Activated T-cell treated with anti-CD3 and anti-CD28 coated beads, Interleukin-2, amount 50 U/mL, for 1 hour (primary cell): ENCODE measurements at regions not wholly inside any gene's neighbourhood (a gene's known extent, or its start where the extent isn't known, plus 50 kb on each side); places are given as distances from the start of the nearest gene placed in this dataset.
"Not testable (repeated sequence)": the region's sequence is repeated elsewhere in the genome, so short reads cannot be mapped to it uniquely, and the experiment has no call there.

ENCODE experiments used
- DNase-seq: peaks from one replicate; pipeline ENCODE4 v3.0.0-alpha.2; 2020

DNA sequence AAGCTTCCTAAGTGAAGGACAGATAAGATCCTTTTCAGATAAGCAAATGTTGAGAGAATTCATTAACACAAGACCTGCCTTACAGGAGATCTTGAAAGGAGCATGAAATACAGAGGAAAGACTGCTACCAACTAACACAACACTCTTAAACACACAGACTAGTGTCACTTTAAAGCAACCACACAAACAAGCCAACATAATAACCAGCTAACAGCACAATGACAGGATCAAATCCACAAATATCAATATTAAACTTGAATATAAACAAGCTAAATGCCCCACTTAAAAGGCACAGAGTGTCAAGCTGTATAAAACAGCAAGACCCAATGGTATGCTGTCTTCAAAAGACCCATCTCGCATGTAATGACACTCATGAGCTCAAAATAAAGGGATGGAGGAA, 70.8 kb upstream of the HMGXB4 start:
- DNase-seq = no peak

DNA sequence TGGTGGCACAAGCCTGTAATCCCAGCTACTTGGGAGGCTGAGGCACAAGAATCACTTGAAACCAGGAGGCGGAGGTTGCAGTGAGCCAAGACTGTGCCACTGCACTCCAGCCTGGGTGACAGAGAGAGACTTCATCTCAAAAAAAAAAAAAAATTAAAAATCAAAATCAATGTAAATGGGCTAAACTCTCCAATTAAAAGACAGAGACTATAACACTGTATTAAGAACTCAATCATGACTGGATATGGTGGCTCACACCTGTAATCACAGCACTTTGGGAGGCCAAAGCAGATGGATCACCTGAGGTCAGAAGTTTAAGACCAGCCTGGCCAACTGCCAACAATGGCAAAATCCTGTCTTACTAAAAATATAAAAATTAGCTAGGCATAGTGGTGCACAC, 68.4 kb upstream of the HMGXB4 start:
- not testable (repeated sequence) for DNase-seq

DNA sequence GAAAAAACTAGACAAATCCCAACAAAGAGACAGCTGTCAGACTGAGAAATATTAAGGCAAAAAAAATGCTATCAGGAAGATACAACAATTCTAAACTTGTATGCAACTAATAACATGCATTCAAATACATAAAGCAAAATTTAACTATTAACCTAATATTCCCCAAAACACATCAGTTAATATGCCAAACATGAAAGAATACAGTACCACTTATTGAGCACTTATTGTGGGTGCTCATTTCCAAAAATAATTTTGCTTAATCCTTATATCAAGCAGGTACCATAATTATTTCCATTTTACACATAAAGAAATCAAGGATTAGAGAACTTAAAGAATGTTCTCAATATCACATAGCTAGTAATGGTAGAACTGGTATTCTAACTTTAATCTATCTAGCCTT, 67.7 kb upstream of the HMGXB4 start:
- DNase-seq = no peak

DNA sequence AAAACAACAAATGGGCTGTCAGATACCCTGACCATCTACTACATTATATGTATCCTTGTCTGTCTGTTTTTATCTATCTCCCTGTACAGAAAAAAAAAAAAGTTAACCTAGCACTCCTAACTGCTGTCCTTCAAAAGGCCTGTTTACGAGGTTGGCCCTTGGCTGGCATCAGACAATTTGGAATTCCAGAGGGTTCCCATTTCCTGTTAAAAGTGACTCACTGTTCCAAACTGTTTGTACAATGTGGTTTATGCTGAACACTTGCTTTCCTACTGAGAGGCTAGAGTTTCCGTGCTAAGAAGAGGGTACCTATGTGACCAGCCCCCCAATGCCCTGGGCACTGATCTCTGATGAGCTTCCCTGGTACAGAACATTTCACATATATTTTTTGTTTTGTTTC, 65.9 kb upstream of the HMGXB4 start:
- DNase-seq = no peak

DNA sequence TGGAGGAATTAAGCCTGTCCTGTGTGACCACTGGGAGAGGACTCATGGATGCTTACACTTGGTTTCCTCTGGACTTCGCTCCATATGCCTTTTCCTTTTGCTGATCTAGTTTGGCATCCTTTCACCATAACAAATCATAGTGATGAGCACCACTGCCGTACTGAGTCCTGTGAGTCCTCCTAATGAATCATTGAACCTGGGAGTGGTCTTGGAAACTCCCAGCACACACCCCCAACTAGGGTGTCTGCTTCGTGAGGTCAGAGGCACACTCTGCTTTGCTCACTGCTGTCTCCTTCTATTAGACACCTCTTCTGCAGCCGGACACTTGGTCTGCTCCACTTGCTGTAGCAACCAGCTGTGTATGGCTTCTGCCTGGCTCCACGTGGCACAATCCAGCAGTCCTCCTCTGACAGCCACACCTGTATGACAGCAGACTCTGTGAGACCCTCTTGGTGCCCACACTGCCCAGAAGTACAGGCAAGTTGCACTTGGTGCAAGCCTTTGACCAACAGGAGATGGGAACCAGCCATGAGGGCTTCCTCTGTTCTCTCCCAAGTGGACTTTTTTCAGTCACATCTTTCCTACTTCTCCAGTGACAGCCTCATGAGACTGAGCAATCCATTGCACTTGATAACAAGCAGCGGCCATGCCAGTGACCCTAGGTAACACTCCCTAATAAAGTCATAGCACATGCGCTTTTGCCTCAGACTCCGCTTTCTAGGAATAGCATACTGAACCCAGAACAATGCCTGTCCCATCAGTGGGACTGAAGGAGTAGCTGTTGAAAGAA, 65.0 kb upstream of the HMGXB4 start:
- DNase-seq = no peak

DNA sequence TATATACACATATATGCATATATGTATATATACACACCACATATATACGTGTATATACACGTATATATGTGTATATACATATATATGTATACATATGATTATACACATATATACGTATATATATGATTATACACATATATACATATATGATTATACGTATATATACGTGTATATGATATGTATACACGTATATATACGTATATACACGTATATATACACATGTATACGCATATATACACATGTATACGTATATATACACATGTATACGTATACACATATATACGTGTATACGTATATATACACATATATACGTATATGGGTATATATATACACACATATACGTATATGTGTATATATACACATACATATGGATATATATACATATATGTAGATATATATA, 62.1 kb upstream of the HMGXB4 start:
- DNase-seq = no peak

DNA sequence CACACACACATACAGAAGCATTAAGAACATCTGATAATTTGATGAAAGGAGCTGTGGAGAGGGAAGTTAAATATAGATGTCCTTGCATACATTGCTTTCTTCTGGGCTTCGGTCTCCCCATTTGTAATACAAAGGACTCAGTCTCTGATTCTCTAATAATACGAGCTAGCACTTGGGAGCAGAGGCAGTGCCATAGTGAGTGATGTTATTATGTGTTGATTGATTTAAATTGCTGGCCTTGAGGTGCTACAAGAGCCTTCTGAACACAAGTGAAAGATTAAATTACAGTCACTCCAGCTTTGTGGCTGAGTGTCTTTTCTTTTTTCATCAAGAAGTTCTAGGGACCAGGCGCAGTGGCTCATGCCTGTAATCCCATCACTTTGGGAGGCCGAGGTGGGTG, 61.5 kb upstream of the HMGXB4 start:
- no peak for DNase-seq

DNA sequence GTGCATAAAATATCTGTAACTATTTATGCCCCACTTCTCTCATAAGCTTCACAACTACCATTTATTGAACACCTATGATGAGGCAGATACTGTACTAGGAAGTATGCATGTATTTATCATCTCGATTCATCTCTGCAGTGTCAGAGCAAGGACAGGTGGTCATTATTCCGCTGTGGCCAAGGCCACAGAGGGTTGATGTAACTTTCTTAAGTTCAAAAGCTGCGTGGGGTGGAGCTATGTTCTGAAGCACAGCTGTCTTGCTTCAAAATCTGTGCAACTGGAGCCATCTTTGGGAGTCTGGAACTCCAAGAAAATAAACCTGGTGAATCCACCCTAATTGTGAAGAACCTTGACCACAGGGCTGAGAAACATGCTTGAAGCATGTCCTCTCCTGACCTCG, 60.2 kb upstream of the HMGXB4 start:
- DNase-seq = no peak

DNA sequence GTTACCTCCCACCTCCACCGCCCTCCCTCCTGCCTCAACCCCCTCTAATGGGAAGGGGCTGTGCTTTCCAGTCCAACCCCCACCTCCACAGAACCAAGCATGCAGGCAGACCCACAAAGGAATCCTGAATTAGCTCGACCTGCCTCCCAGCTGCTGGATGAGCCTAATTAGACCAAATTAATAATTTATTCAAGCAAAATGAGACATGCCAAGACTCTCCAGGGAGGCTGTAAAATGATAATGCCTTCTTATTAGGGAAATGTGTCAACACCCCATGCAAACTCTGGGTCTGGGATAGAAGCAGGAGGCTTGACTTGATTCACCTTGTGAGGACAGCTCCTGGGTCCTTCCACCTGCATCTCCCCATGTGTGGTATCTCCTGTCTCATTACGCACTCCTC, 59.4 kb upstream of the HMGXB4 start:
- DNase-seq = no peak

DNA sequence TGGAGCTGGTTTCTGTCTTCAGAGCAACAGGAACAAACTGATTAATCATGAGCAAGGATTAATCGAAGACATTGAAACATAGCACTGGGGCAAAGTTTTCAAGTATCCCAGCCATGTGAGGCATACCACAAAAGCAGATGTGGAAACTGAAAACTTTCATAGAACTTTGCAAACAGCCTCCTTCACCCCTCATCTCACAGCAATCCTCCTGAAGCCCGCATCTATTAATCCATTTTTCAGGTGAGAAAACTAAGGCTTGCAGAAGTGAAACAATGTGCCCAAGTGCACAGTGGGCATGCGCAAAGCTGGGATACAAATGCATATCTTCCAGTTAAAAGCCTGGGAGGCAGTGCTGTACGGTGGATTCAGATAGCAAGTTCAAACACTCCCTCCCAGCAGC, 58.6 kb upstream of the HMGXB4 start:
- DNase-seq = no peak

DNA sequence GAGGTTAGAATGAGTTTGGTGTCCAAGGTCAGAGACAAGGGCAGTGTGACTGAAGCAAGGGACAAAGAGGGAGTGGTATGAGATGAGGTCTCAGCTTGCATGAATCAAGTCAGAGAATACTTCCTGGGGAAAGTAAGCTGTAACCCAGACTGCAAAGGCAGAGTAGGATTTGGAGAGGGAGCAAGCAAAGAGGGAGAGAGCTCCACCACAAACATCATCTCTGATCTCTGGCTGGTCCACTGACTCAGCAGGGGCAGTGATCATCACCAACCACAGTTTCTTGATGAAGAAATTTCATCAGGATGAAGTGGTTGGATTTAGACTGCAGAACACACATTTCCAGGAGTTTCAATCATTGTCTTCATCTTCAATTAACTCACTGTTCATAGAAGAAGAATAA, 54.9 kb upstream of the HMGXB4 start:
- no peak for DNase-seq

DNA sequence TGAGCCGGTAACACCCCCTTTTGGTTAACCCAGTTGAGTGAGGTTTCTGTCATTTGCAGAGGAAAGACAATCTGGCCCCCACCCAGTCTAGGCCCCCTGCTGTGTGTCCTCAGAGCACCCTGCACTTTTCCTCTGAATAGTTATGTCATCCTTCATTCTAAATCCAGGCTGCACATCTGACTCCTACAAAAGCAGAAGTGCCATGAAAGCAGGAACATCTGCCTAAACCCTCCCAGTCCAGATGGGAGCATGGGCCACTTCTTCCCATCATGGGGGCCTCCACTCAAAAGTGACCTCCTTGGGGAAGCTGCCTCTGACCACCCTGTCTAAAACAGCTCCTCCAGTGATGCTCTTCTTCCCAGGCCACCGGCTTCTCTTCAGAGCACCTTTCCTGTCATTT, 53.7 kb upstream of the HMGXB4 start:
- no peak for DNase-seq

DNA sequence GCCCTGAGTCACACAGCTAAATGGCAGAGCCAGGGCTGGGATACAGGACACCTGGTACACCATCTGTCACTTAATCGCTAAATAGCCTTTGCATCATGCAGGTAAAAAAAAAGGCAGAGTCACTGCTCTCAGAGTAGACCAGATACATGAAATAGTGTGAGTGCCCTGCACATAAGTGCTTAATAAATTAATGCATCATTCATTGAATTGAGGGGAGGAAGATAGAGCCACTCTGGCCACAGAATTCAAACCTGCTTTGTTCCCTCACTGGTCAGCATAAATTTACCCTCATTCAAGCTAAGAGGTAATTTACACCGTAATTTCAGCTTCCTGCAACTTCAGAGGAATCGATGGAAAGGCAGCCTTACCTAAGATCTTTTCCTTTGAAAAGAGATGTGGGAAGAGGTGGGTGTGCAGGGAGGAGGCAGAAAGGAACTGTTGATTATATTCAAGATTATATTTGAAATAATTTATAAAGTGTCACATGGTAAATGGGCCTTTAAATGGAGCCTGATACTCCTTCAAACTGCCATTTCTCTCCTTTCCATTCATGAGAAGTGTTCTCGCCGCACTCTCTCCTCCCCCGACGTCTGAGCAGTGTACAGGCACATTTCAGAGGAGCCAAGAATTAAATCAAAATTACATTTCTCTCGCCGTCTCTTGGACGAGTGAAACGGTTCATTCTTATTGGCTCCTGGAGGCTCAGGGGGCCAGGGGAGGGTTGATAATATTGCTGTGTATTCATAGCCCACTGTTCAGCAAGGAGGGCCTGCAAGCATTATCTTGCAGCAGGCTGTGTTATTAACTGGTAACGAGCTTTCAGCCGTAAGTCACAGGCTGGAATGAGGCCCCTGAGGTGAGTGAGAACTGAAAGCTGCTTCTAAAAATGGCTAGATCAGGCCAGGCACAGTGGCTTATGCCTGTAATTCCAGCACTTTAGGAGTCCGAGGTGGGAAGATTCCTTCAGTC, 52.2 kb upstream of the HMGXB4 start:
- DNase-seq = no peak

DNA sequence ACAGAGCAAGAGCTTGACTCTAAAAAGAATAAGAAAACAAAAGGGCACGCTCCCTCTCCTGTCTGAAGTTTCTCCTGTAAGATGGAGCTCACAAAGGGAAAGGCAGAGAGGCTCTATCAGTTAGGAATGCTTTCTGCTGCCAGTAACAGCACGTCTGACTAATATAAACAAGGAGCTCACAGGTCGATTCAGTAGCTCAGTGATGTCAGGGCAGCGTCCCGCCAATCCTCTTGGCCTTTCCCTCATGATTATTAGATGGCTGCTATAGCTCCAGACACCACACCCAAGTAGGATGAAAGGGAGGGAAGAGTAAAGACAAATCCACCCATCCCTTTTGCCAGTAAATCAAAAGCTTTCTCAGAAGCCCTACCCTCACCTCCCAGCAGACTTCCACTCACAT, 51.3 kb upstream of the HMGXB4 start:
- no peak for DNase-seq

DNA sequence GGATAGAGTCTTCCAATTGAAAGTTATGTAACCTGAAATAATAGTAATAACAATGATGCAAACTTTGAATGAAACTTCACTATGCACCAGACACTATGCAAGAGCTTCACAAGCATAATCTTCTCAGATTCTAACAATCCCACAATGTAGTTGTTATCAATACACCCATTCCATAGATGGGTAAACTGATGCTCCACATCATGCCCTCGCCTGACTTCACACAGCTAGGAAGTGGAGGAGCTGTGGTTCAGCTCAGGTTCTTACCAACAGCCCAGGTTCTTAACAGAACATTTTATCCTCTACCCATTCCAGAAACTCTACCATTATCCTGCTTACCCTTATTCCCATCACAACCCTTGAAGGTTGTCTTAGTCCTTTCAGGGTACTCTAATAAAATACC, 50.4 kb upstream of the HMGXB4 start:
- no peak for DNase-seq
